SU-DHL-6 (cell line): ENCODE measurements at regions not wholly inside any gene's neighbourhood (a gene's known extent, or its start where the extent isn't known, plus 50 kb on each side); places are given as distances from the start of the nearest gene placed in this dataset.

Experiments used
- EZH2phosphoT487 ChIP-seq: fragments of 200-600 bp; sonication (generic), shearing (Covaris generic); conservative IDR thresholded peaks from 2 replicates; pipeline ENCODE4 v1.6.1; 2018; ENCODE audit warnings: mild to moderate bottlenecking, antibody characterized with exemption, low read length, moderate library complexity, mixed read lengths
- TF ChIP-seq, protein P1 (sequence below): fragments of 200-600 bp; sonication (generic); IDR thresholded peaks from one replicate; pipeline ENCODE4 v1.5.1; 2017; ENCODE audit warnings: antibody characterized with exemption, mild to moderate bottlenecking, low read length, moderate library complexity; ENCODE audit not compliant: insufficient read depth, poor library complexity, severe bottlenecking

DNA sequence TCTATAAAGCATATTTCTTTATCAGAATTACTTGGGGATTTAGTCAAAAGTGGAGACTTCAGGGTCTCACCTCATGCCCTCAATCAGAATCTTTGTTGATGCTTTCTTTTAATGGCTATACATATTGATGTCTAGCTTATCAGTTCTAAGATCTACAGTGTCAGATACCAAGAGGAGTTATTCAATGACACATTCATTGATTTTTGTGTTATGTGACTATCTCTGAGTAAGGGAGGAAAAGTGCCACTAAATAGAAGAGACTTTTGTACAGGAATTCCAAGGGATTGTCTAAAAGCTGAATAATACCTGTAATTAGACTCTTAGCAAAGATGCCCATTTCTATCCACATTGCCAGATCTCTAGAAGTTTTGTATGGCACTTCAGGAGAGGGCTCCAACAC lies 87.2 kb downstream of the HLX start:
- TF ChIP-seq, protein P1, sequence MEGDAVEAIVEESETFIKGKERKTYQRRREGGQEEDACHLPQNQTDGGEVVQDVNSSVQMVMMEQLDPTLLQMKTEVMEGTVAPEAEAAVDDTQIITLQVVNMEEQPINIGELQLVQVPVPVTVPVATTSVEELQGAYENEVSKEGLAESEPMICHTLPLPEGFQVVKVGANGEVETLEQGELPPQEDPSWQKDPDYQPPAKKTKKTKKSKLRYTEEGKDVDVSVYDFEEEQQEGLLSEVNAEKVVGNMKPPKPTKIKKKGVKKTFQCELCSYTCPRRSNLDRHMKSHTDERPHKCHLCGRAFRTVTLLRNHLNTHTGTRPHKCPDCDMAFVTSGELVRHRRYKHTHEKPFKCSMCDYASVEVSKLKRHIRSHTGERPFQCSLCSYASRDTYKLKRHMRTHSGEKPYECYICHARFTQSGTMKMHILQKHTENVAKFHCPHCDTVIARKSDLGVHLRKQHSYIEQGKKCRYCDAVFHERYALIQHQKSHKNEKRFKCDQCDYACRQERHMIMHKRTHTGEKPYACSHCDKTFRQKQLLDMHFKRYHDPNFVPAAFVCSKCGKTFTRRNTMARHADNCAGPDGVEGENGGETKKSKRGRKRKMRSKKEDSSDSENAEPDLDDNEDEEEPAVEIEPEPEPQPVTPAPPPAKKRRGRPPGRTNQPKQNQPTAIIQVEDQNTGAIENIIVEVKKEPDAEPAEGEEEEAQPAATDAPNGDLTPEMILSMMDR = no peak
- TF ChIP-seq EZH2phosphoT487 = no peak
